22Rv1 (cell line): ENCODE measurements at regions not wholly inside any gene's neighbourhood (a gene's known extent, or its start where the extent isn't known, plus 50 kb on each side); places are given as distances from the start of the nearest gene placed in this dataset.

Experiments
- ZFX ChIP-seq: fragments of 450-650 bp; IDR thresholded peaks from 2 replicates; pipeline ENCODE4 v1.6.1; 2017; ENCODE audit warnings: antibody characterized with exemption, borderline replicate concordance
- TF ChIP-seq, protein P1 (sequence below): fragments of 450-650 bp; IDR thresholded peaks from 2 replicates; pipeline ENCODE4 v1.5.1; 2017; ENCODE audit warnings: mild to moderate bottlenecking

DNA sequence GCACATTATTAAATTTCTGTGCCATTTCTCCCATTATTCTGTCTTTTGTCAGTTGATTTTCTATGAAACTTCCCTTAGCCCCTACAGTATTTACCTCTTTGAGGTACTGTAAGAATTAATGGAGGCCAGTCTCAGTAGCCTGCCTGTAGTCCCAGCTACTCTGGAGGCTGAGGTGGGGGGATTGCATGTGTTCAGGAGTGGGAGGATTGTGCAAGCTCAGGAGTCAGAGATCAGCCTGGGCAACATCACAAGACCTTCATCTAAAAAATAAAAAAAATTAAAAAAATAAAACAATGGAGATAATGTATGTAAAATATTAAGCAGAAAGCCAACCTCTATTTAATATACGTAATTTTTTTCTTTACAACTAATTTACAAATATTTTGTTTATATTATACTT, 77.8 kb downstream of the OR2B2 start:
- TF ChIP-seq, protein P1, sequence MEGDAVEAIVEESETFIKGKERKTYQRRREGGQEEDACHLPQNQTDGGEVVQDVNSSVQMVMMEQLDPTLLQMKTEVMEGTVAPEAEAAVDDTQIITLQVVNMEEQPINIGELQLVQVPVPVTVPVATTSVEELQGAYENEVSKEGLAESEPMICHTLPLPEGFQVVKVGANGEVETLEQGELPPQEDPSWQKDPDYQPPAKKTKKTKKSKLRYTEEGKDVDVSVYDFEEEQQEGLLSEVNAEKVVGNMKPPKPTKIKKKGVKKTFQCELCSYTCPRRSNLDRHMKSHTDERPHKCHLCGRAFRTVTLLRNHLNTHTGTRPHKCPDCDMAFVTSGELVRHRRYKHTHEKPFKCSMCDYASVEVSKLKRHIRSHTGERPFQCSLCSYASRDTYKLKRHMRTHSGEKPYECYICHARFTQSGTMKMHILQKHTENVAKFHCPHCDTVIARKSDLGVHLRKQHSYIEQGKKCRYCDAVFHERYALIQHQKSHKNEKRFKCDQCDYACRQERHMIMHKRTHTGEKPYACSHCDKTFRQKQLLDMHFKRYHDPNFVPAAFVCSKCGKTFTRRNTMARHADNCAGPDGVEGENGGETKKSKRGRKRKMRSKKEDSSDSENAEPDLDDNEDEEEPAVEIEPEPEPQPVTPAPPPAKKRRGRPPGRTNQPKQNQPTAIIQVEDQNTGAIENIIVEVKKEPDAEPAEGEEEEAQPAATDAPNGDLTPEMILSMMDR: no peak
- TF ChIP-seq ZFX: no peak
